HL-60 (cell line): ENCODE measurements at regions not wholly inside any gene's neighbourhood (a gene's known extent, or its start where the extent isn't known, plus 50 kb on each side); places are given as distances from the start of the nearest gene placed in this dataset.
"Not testable (repeated sequence)": the region's sequence is repeated elsewhere in the genome, so short reads cannot be mapped to it uniquely, and the experiment has no call there.

Source experiments
- GABPA ChIP-seq: IDR thresholded peaks from 2 replicates; pipeline ENCODE4 v1.6.1; 2012; ENCODE audit warnings: low read depth
- POLR2AphosphoS5 ChIP-seq: IDR thresholded peaks from 2 replicates; pipeline ENCODE4 v1.6.1; 2012; ENCODE audit warnings: low read depth
- SPI1 ChIP-seq: IDR thresholded peaks from 2 replicates; pipeline ENCODE4 v1.6.1; 2012; ENCODE audit warnings: low read depth, mild to moderate bottlenecking, borderline replicate concordance
- TF ChIP-seq, protein P1 (sequence below): IDR thresholded peaks from one replicate; pipeline ENCODE4 v1.5.1; 2011; ENCODE audit warnings: low read length, control low read depth, inconsistent platforms; ENCODE audit not compliant: insufficient read depth
- TF ChIP-seq, protein P2 (sequence below): IDR thresholded peaks from 2 replicates; pipeline ENCODE4 v1.6.1; 2012; ENCODE audit warnings: low read depth; ENCODE audit not compliant: insufficient replicate concordance

DNA sequence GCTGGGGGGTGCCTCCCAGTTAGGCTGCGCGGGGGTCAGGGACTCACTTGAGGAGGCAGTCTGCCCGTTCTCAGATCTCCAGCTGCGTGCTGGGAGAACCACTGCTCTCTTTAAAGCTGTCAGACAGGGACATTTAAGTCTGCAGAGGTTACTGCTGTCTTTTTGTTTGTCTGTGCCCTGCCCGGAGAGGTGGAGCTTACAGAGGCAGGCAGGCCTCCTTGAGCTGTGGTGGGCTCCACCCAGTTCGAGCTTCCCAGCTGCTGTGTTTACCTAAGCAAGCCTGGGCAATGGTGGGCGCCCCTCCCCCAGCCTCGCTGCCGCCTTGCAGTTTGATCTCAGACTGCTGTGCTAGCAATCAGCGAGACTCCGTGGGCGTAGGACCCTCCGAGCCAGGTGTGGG lies 584.2 kb upstream of the SLC39A10 start:
- TF ChIP-seq, protein P1, sequence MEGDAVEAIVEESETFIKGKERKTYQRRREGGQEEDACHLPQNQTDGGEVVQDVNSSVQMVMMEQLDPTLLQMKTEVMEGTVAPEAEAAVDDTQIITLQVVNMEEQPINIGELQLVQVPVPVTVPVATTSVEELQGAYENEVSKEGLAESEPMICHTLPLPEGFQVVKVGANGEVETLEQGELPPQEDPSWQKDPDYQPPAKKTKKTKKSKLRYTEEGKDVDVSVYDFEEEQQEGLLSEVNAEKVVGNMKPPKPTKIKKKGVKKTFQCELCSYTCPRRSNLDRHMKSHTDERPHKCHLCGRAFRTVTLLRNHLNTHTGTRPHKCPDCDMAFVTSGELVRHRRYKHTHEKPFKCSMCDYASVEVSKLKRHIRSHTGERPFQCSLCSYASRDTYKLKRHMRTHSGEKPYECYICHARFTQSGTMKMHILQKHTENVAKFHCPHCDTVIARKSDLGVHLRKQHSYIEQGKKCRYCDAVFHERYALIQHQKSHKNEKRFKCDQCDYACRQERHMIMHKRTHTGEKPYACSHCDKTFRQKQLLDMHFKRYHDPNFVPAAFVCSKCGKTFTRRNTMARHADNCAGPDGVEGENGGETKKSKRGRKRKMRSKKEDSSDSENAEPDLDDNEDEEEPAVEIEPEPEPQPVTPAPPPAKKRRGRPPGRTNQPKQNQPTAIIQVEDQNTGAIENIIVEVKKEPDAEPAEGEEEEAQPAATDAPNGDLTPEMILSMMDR, result not testable (repeated sequence)
- not testable (repeated sequence) for TF ChIP-seq POLR2AphosphoS5, GABPA, SPI1
- TF ChIP-seq, protein P2, sequence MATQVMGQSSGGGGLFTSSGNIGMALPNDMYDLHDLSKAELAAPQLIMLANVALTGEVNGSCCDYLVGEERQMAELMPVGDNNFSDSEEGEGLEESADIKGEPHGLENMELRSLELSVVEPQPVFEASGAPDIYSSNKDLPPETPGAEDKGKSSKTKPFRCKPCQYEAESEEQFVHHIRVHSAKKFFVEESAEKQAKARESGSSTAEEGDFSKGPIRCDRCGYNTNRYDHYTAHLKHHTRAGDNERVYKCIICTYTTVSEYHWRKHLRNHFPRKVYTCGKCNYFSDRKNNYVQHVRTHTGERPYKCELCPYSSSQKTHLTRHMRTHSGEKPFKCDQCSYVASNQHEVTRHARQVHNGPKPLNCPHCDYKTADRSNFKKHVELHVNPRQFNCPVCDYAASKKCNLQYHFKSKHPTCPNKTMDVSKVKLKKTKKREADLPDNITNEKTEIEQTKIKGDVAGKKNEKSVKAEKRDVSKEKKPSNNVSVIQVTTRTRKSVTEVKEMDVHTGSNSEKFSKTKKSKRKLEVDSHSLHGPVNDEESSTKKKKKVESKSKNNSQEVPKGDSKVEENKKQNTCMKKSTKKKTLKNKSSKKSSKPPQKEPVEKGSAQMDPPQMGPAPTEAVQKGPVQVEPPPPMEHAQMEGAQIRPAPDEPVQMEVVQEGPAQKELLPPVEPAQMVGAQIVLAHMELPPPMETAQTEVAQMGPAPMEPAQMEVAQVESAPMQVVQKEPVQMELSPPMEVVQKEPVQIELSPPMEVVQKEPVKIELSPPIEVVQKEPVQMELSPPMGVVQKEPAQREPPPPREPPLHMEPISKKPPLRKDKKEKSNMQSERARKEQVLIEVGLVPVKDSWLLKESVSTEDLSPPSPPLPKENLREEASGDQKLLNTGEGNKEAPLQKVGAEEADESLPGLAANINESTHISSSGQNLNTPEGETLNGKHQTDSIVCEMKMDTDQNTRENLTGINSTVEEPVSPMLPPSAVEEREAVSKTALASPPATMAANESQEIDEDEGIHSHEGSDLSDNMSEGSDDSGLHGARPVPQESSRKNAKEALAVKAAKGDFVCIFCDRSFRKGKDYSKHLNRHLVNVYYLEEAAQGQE, result not testable (repeated sequence)
